ENCODE measurements at regions not wholly inside any gene's neighbourhood (a gene's known extent, or its start where the extent isn't known, plus 50 kb on each side); places are given as distances from the start of the nearest gene placed in this dataset.

DNA sequence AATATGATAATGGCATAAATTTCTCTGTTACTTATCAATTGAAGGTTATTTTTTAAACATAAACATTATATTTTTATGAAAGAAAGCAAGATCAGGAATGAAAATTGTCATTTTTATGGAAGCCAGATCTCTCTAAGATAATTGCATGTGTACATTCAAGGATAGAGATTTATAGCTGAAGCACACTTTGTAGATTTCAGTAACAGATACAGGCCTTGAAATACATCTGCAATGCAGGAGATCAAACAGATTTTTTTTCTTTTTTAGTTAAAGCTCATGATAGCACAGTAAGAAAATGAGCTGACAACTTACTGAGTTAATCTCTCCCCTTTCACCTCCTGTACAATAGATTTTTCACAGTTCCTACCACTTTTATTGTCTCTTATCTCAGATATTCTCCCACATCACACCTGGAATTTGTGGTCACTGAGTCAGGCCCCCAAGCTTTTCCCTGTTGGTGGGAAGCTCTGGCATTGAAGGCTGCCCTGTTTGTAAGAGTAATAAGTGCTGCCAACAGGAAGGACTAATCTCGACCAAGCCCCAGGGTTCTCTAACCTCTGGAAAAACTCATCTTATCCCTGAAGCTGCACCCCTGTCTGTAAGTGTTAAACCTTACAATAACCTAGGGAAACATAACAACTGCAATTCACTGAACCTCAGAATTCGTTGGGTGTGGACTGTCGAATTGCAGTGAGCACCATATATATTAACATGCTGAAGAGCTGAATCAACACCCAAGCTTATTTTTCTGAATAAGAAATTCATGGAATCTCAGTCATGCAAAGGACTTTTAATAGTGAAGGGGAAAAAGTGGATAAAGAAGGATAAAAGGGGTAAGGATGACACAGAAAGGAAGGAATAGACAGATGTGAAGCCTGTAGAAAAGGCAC lies 599.0 kb downstream of the LMO4 start:
- TF ChIP-seq, protein P1, sequence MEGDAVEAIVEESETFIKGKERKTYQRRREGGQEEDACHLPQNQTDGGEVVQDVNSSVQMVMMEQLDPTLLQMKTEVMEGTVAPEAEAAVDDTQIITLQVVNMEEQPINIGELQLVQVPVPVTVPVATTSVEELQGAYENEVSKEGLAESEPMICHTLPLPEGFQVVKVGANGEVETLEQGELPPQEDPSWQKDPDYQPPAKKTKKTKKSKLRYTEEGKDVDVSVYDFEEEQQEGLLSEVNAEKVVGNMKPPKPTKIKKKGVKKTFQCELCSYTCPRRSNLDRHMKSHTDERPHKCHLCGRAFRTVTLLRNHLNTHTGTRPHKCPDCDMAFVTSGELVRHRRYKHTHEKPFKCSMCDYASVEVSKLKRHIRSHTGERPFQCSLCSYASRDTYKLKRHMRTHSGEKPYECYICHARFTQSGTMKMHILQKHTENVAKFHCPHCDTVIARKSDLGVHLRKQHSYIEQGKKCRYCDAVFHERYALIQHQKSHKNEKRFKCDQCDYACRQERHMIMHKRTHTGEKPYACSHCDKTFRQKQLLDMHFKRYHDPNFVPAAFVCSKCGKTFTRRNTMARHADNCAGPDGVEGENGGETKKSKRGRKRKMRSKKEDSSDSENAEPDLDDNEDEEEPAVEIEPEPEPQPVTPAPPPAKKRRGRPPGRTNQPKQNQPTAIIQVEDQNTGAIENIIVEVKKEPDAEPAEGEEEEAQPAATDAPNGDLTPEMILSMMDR (IDR thresholded peaks at IDR 0.05; ENCODE audit: insufficient read depth, low read length, poor library complexity, severe bottlenecking) = no peak
- H3K36me3 ChIP-seq (ENCODE audit: control insufficient read depth, insufficient read depth, low read length) = no peaks in the 10 kb centered on the region
- no peak overlapping the region for H3K4me3 ChIP-seq (ENCODE audit: low read depth, low read length)
- DNase-seq (ENCODE audit: low read depth) = no peak
- H3K27me3 ChIP-seq (ENCODE audit: control insufficient read depth, insufficient read depth, low read length) = no peaks in the 10 kb centered on the region

DNA sequence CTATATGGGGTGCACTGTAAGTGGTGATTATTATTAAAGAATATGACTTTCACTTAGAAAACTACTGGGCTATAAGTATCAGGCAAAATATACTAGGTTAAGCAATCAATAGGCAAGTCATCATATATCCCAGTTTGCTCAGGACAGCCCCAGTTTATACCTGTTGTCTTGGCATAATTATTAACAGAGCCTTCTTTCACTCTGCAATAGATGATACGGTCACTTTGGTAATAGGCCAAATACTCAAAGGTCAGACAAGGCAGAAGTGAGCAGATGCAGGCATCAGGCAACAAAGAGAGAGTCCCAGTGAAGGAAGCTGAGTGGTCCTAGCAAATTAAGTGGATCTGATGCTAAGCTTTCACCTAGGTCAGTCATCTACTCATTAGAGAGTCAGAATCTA lies 599.9 kb downstream of the LMO4 start:
- Histone ChIP-seq H3K27me3 (ENCODE audit: control insufficient read depth, insufficient read depth, low read length) (no peaks in the 10 kb centered on the region), H3K36me3 (ENCODE audit: control insufficient read depth, insufficient read depth, low read length) (no peaks in the 10 kb centered on the region), H3K4me3 (ENCODE audit: low read depth, low read length) (no peak overlapping the region)
- TF ChIP-seq, protein P1 (IDR thresholded peaks at IDR 0.05; ENCODE audit: insufficient read depth, low read length, poor library complexity, severe bottlenecking) = no peak
- no peak for DNase-seq (ENCODE audit: low read depth)

DNA sequence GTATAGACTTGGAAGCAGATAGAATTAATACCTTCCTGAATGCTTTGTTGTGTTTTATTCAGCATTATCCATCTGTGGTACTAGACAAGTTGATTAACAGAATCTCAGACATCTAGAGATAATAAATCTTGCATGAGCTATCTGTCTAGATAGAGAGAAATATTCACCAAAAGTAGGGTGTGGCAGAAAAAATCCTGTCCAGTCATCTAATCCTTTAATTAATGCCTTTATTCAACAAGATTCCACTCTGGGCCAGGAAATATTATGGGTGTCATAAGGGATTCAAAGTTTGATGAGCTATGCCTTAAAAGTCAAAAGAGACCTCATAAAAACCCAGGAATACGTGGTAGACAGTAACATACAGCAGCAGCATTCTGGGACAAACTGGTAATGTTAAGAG lies 601.2 kb downstream of the LMO4 start:
- Histone ChIP-seq H3K36me3 (ENCODE audit: control insufficient read depth, insufficient read depth, low read length) (no peaks in the 10 kb centered on the region), H3K4me3 (ENCODE audit: low read depth, low read length) (no peak overlapping the region), H3K27me3 (ENCODE audit: control insufficient read depth, insufficient read depth, low read length) (no peaks in the 10 kb centered on the region)
- no peak for DNase-seq (ENCODE audit: low read depth)
- TF ChIP-seq, protein P1 (IDR thresholded peaks at IDR 0.05; ENCODE audit: insufficient read depth, low read length, poor library complexity, severe bottlenecking) = no peak

DNA sequence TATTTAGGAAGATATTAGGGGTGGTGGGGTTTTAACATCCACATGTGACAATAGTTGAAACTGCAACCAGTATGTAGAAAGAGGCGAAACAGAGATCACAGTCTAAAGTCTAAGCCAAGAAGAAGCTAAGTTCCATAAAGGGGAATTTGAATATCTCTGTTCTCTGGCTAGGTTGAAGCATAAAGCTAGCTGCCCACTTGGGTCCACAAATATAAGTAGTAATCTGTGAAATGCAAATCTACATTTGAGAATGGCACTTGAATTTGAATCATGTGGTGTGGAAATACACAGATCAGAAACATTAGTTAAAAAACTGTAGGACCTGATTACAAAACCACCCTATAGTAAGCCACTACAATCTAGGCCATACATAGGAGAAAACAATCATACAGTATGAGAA lies 602.1 kb downstream of the LMO4 start:
- no peak overlapping the region for H3K4me3 ChIP-seq (ENCODE audit: low read depth, low read length)
- H3K27me3 ChIP-seq (ENCODE audit: control insufficient read depth, insufficient read depth, low read length) = no peaks in the 10 kb centered on the region
- no peaks in the 10 kb centered on the region for H3K36me3 ChIP-seq (ENCODE audit: control insufficient read depth, insufficient read depth, low read length)
- TF ChIP-seq, protein P1 (IDR thresholded peaks at IDR 0.05; ENCODE audit: insufficient read depth, low read length, poor library complexity, severe bottlenecking) = no peak
- DNase-seq (ENCODE audit: low read depth) = no peak

DNA sequence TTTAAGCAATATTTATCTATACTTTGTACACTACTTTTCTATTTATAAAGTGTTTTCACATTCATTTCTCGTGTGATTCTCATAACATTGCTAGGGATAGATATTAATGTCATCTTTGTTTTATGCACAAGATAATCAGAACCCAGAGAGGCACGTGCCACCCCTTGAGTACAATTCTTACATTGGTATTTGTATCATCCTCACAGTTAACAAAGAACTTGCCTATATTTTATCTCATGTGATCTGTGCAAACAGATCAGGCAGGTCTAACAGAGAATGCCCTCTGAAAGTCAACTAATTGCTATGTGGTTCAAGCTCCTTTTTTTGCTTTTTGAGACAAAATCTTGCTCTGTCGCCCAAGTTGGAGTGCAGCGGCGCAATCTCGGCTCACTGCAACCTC lies 604.5 kb downstream of the LMO4 start:
- H3K36me3 ChIP-seq (ENCODE audit: control insufficient read depth, insufficient read depth, low read length) = no peaks in the 10 kb centered on the region
- TF ChIP-seq, protein P1 (IDR thresholded peaks at IDR 0.05; ENCODE audit: insufficient read depth, low read length, poor library complexity, severe bottlenecking) = no peak
- DNase-seq (ENCODE audit: low read depth) = no peak
- no peak overlapping the region for H3K4me3 ChIP-seq (ENCODE audit: low read depth, low read length)
- no peaks in the 10 kb centered on the region for H3K27me3 ChIP-seq (ENCODE audit: control insufficient read depth, insufficient read depth, low read length)

DNA sequence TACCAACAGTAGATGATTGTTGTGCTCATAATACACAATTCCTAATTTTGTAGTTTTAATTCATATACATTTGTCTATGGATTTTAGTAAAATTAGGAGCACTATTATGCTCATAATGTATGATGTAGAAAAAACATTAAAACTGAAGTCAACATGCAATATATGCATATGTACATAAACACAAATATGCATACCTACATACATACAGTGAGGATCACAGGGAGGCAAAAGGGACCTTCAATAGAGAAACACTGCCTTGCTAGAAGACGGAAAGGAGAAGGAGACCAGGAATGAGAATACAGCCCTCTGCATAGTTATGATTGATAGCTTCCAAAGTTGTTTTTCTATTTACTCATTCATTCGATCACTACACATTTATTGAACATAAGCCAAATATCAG lies 606.5 kb downstream of the LMO4 start:
- Histone ChIP-seq H3K36me3 (ENCODE audit: control insufficient read depth, insufficient read depth, low read length) (no peaks in the 10 kb centered on the region), H3K27me3 (ENCODE audit: control insufficient read depth, insufficient read depth, low read length) (no peaks in the 10 kb centered on the region), H3K4me3 (ENCODE audit: low read depth, low read length) (no peak overlapping the region)
- TF ChIP-seq, protein P1 (IDR thresholded peaks at IDR 0.05; ENCODE audit: insufficient read depth, low read length, poor library complexity, severe bottlenecking) = no peak
- DNase-seq (ENCODE audit: low read depth) = no peak
